Urothelium cell line (cell line): ENCODE measurements at regions not wholly inside any gene's neighbourhood (a gene's known extent, or its start where the extent isn't known, plus 50 kb on each side); places are given as distances from the start of the nearest gene placed in this dataset.
A peak's percentile ranks its signal among the peaks of the same experiment; 100 is the strongest.

ENCODE experiments used
- DNase-seq: peaks from one replicate; pipeline ENCODE4 v3.0.0; 2011; ENCODE audit warnings: low spot score, mixed read lengths
- FAIRE-seq: peaks from 2 replicates; lab custom pipeline; 2011; peaks lifted over from hg19 to GRCh38; lab: Jason Lieb, UNC

DNA sequence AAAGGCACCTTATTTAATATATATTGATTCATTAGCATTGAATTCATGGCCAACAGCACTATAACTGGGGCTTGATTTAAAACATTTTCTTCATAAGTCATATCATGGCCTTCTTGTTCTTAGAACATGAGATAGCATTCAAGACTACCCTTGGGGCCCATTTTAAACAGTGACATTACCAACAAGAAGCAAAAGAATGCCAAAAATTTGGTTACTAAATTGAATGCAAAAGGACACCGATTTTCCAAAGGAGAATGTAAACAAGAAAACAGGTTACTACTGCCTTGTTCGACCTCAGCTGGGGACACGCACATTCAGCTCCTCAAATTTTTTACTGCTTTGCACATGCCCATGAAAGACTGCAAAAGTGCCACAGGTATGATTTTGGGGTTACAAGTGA, 219.4 kb upstream of the TLE4 start:
- no peak for DNase-seq
- FAIRE-seq, result no peak

DNA sequence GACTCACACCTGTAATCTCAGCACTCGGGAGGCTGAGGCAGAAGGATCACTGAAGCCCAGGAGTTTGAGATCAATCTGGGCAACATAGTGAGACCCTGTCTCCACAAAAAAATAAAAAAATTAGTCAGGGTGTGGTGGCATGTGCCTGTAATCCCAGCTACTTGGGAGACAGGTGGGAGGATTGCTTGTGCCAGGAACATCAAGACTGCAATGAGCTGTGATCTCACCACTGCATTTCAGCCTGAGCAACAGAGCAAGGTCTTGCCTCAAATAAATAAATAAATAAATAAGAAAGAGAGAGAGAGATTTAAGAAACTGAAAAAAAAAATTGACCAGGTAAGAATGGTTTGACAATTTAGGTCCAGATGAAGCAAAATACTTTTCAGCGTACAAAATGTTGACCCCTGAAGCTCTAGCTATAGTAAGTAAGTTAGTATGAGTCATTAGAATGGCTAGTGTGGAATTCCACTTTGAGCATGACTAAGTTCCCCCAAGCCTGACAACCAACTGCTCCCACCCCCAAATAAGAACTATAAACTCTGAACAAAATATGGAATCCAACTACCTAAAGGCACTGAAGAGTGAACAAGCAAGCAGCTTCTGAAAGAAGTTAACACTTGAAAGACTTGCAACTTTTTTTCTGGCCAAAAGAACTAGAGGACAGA, 217.8 kb upstream of the TLE4 start:
- DNase-seq (peak; percentile 50), FAIRE-seq (no peak)

DNA sequence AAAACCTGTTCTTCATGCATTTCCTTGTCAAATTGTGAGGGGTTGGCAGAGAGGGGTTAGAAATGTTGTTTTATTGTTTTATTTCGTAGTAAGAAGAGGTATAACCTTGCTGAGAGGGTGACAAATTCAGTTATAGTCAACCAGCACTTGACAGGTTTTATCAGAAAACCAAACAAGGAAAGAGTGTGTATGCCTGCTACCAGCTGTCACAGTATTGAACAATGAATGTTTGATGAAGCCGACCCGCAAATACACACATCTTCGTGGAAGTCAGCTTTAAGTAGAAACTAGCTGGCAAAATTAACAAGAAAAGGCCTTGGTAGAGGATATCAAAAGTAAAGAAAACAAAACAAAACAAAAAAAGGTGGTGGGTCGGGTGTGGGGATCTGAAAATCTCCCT, 214.6 kb upstream of the TLE4 start:
- FAIRE-seq (no peak), DNase-seq (no peak)

DNA sequence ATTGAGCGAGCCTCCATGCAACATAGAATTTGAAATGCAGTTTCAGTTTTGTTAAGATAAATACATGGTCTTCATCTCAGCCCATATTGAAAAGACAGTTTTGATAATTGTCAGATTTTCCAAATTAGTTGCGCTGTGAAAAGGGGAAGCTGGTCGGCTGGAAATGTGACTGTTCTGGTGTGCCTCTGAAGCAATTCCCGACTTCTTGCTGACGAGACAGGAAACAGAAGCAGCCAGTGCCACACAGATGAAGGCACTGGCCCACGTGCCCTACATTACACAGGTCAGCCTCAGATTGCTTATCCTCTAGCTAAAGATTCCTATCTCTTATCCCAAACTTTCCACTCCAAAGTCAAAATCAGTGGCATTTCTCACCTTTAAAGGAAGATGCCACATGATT, 214.1 kb upstream of the TLE4 start:
- FAIRE-seq (no peak), DNase-seq (no peak)

DNA sequence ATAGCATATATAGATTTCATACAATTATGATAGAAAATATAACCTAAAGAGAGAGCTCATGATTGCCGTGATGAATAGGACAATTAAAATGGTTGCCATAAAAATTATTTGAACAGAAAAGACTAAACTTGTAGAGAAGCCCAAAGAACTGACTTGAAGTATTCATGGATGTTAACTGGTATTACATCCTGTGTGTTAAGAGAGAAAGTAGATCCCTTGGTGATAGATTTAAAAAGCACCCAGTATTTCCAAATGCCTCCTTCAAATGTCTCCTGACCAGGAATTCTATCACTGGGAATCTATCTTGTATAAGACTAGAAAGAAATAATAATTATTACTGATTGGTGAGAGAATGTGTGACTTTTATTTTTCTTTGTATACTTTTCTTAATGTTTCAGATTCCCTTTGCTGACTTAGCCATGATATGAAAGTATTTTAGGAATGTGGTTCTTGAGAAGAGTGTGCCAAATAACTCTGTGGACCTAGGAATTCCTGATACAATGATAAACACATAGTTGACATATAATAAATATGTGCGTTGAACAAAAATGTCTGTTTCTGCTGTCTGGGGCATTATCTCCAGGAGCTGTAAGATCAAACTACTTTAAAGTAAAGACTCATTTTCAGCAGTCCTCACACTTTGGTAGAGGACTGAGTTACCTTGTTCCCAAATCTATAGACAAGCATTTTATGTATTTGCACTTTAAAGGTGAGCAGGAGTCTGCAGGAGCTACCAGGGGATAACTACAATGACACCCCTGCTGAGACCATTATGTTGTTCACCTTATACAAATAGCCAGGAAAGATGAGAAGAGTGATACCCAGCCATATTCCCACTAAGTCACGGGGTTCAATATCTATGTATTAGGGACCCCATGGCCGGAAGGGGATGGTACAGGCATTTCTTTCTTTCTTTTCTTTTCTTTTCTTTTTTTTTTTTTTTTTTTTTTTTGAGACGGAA, 211.1 kb upstream of the TLE4 start:
- FAIRE-seq, result no peak
- peak; percentile 5 for DNase-seq

DNA sequence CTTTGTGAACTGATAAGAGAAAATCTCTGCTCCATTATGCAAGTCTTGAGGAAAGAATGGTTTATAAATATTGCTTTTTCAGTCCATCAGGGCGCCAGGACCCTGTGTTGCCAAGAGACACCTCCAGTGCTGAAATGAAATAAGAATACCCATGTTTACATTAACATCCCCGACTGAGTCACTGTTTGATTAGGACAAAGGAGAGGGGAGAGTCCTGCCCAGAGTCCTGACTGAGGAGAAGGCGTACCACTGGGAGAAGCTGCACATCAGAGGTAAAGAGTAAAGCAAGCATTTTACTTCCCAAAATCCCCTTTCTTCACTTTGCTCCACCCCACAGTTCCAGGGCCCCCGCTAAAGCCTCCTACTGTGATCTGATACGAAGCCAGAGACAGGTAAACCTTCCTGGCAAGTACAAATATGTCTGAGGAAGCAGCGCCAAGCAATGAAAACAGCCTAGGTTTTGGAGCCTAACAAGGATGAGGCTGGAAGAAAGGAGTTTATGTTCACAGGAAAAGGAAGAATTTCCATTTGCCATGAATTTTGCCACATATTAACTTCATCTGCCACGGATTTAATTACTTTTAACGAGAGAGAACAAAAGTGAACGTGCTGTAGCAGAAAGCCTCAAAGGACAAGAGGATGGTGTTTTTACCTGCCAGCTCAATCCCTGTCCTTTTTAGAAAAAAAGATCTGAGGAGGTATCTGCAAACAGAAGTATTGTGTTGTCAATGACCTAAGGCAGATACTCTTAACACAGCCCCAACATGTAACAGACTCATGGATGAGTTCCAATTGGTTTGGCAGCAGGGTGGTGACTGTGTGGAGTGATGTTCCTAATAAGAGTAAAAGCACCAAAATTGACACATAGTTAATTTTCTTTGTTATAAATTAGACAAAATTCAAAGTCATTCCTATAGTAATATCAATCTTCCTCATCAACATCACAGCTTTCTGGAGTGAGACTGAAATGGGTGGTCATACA, 209.4 kb upstream of the TLE4 start:
- FAIRE-seq (no peak), DNase-seq (peak; percentile 43)

DNA sequence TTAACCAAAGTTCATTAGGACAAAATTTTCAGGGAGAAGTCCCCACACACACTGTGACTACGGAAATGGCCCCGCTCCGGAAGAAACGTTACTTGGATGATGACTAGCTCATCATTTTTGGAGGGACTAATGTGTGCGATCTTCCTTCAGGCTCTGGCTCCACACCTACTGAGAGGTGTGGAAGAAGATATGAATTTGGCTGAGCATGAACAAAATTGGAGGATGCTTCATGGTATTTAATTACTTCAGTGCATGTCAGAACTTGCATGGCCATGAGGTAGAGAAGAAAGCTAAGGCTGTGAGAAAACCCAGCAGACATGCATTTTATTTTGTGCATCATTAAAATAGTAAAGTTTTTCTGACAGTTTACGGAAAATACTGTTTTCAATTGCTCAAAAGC, 202.1 kb upstream of the TLE4 start:
- FAIRE-seq, result no peak
- DNase-seq, result no peak

DNA sequence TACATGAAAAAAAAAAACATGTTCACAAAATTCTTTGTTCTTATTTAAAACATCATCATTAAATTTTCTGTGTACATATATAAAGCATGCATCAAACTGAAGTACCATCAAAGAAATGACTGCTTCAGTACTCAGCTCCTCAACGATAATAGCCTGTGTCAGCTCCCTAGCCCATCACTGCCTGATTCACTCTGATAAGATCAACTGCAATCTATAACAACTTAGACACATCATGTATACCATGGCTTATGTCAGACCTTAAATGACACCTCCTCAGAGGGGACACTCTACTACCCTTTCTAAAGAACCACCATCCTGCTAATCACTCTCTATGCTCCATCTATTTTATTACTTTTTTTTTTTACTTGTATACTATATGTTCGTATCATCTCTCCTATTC, 200.5 kb upstream of the TLE4 start:
- DNase-seq (no peak), FAIRE-seq (no peak)

DNA sequence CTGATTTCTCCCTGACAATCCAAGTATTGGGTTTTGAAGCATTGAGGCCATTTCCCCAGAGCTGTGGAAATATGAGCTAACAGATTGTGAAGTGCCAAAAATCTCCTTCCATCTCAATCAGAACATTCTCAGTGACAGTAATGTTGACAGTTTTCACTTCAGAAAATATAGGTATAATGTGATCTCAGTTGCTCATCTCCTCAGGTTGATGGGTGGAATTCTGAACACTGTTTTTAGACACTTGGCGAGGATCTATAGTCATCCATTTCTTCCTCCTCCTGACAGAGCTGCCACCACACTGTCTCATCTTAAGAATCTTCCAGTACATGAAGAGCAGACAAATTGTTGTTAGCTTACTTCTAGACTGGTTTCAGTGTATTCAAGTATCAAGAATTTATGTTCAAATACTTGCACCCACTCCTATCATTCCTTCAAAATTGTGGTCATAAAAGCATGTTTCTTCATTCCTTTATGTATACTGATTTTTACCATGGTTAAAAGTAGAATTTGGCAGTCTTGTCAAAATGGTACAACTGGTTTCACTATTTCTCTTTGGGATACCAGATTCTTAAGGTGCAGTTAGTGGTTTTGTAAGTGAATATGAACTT, 199.7 kb upstream of the TLE4 start:
- no peak for DNase-seq
- no peak for FAIRE-seq

DNA sequence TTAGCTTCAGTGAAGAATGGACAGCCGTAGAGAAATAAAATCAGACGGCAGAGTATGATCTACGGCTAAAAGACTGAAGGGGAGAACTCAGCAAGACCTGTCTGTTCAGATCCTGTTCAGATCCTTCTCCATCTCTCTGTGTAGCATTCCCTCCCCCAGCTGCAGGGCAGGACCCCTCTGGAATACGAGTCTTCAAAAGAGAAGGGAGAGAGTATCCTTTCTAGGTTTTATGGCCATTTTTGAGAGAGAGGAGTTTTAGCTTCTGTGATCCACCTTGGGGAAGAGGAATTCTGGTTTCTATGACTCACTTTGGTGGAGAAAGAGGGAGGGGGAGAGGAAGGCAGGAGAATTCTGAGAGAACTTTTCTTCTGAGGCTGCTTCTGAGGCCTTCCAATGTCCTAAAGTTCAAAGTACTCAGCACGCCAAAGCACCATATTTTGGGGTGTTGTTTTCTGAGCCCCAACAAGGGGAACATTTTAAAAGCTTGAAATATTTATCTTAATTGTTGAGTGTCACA, 194.4 kb upstream of the TLE4 start:
- DNase-seq (no peak), FAIRE-seq (no peak)

DNA sequence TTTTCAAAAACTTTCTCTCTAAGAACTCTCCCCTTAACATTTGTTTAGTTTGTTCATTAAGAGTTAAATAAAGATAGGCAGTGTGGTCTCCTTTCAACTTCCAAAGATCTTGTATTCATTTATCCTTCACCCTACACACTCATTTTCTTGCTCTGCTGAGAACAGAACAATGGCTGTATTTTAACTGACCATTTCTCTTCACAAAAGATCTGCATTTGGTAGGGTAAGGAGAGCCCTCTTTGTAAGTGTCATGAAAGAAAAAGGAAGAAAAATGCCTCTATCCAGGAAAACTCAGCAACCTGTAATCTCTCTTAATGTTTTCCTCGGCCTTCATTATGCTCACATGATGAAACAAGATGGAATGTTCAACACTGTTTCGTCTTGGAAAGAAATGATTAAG, 193.7 kb upstream of the TLE4 start:
- FAIRE-seq, result no peak
- DNase-seq, result no peak

DNA sequence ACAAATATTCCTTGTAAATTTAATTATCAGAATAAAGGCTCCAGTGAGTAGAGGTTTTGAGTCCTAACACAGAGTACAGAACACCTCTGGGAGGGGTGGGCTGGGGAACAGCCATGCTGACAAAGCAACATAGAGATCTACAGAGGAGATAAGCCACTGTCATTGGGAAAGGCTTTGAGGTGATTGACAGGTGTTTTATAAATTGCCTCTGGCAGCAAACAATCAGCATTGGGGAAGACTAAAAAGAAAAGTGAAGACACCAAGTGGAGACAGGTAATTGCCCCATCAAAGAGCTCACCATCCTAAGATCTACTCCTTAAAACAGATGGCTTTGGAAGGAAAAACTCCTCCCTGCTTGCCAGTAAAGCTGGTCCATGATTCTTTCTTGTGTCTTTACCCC, 189.7 kb upstream of the TLE4 start:
- FAIRE-seq (no peak), DNase-seq (no peak)

DNA sequence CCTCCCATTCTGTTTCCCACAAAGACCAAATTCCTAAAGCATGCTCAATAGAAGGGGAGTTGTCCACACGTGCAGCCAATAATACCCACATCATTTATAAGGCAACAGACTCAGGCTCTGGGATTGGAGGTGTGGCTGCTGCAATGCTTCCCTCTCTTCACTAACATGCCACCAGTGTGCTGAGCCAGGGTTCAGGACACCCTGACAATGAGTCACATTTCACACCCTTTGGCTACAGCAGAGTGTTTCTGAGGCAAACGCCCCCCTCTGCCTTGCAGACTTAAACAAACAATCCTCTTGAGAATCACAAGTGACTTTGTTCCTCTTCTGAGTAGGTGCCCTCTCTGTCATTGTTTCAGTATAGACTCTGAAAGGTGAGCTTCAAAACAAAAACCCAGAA, 189.3 kb upstream of the TLE4 start:
- FAIRE-seq (no peak), DNase-seq (peak; percentile 12)

DNA sequence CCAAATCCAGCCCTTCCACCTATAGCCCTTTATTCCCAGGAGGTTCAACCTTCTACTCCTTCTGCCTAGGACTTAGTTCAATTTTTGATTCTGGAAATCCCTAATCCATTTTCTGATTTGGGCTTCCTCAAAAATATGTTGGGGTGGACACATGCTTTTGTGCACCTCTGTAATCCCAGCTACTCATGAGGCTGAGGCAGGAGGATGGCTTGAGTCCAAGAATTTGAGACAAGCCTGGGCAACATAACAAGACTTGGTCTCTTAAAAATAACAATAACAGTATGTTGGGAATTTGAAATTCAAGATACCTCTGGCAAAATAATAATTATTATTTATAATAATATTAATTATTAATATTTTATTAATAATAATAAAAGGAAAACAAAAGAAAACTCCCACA, 188.7 kb upstream of the TLE4 start:
- no peak for DNase-seq
- FAIRE-seq, result no peak

DNA sequence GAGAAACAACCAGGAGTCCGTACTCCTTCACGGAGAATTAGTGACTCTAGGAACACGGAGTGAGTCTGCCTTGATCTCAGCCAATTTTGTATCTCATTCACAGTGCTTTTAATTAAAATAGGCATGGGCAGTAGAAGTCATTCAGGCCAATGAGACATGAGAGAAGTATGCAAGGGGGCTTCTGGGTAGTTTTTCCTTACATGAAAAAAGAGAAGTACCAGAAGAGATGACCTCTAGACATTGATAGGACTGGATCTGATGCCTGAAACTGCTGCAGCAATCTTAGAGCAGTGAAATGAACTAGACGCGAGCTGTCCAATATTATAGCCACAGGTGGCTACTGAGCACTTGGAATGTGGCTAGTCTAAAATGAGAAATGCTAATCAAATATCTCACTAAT, 187.7 kb upstream of the TLE4 start:
- DNase-seq (no peak), FAIRE-seq (no peak)

DNA sequence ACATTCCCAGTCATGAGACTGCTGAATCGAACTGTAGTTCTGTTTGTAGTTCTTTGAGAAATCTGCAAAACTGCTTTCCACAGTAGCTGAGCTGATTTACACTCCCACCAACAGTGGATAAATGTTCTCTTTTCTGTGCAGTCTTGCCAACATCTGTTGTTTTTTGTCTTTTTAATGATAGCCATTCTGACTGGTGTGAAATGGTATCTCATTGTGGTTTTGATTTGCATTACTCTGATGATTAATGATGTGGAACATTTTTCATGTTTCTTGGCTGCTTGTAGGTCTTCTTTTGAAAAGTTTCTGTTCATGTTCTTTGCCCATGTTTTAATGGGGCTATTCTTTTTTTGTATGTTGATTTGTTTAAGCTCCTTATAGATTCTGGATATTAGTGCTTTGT, 187.3 kb upstream of the TLE4 start:
- DNase-seq (no peak), FAIRE-seq (no peak)

DNA sequence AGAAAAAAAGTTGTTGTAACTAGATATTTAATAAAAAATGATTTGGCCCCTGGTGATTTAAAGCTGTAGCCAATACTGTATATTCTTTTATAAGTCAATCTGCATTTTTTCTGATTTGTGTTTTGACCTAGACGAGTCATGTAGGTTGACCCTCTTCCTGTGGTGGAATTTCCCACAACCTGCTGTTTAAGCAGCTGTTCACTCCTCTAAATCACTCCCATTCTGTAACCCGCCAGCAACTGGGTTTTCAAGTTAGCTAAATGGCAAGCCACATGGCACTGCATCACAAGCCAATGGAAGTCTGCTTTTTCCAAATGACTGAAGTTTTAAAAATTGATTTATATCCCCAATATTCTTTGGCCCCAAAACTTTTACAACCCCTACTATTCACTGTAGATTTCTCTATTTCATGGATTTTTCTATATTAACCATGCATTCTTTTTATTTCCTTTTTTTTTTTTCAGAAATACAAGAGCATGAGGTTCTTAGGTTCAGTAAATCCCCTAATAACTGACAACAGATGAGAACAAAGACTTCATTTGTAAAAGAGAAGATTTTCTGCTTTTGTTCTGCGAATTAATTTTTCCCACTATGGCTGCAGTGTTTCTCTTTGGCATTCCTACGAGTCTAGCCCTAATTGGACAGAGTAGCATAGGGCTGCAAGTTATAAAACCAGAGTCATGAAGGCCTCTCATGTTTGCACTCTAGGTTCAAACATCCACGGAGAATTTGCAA, 184.5 kb upstream of the TLE4 start:
- DNase-seq (no peak), FAIRE-seq (no peak)

DNA sequence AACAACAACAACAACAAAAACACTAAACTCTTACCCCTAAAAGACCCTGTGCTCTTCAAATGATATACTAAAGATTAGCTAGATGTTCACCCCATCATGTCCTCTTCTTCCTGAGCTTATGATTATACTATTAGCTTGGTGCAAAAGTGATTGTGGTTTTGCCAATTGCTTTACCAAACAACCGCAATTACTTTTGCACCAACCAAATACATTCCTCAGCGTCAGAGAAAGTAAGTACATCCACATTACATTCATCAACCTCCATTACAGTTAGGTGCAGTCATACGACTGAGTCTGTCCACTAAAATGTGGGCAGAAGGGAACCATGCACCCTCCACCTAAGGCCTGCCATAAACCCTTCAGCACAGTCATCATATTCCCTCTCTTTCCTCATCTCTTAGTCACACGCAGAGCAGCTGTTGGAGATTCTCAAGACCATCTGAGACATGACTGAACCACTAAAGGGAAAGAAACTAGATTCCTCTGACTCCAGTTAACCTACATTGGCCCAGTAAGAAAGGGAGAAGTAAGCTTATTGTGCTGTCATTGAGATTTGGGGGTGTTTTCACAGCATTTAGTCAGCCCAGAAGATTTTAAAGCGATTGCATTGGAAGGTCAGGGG, 181.6 kb upstream of the TLE4 start:
- DNase-seq (no peak), FAIRE-seq (no peak)
